Smooth muscle cell (in vitro differentiated cells): ENCODE measurements at regions not wholly inside any gene's neighbourhood (a gene's known extent, or its start where the extent isn't known, plus 50 kb on each side); places are given as distances from the start of the nearest gene placed in this dataset.

Source experiments
- DNase-seq: peaks from one replicate; lab custom pipeline; 2025; ENCODE audit not compliant: unreplicated experiment; lab: John Stamatoyannopoulos, UW
- H2AFZ ChIP-seq: fragments of 200-600 bp; sonication (generic); 2 replicates; pipeline ENCODE4 v1.6.0; 2016; ENCODE audit warnings: antibody characterized with exemption, low read depth, mild to moderate bottlenecking
- H3F3A ChIP-seq: fragments of 200-600 bp; sonication (generic); 2 replicates; pipeline ENCODE4 v1.6.0; 2017; ENCODE audit warnings: antibody characterized with exemption, low read depth
- H3K27ac ChIP-seq: fragments of 200-600 bp; sonication (generic); 2 replicates; pipeline ENCODE4 v1.5.1; 2016; ENCODE audit warnings: low read depth, mild to moderate bottlenecking
- H3K27me3 ChIP-seq: fragments of 200-600 bp; sonication (generic); 2 replicates; pipeline ENCODE4 v1.6.1; 2016; ENCODE audit warnings: low read depth, mild to moderate bottlenecking
- H3K36me3 ChIP-seq: fragments of 200-600 bp; sonication (generic); 2 replicates; pipeline ENCODE4 v1.5.1; 2016; ENCODE audit warnings: low read depth
- H3K4me1 ChIP-seq: fragments of 200-600 bp; sonication (generic); 2 replicates; pipeline ENCODE4 v1.5.1; 2016; ENCODE audit warnings: low read depth
- H3K4me2 ChIP-seq: fragments of 200-600 bp; sonication (generic); 2 replicates; pipeline ENCODE4 v1.6.0; 2016; ENCODE audit warnings: mild to moderate bottlenecking
- H3K4me3 ChIP-seq: fragments of 200-600 bp; sonication (generic); 2 replicates; pipeline ENCODE4 v1.5.1; 2016; ENCODE audit warnings: mild to moderate bottlenecking
- H3K79me2 ChIP-seq: fragments of 200-600 bp; sonication (generic); 2 replicates; pipeline ENCODE4 v1.6.0; 2016; ENCODE audit warnings: low read depth, mild to moderate bottlenecking
- H3K9ac ChIP-seq: fragments of 200-600 bp; sonication (generic); 2 replicates; pipeline ENCODE4 v1.6.0; 2016; ENCODE audit warnings: low read depth
- H3K9me3 ChIP-seq: fragments of 200-600 bp; sonication (generic); replicated peaks from 2 replicates; pipeline ENCODE4 v1.5.1; 2016; ENCODE audit warnings: low read depth
- H4K20me1 ChIP-seq: fragments of 200-600 bp; sonication (generic); 2 replicates; pipeline ENCODE4 v1.6.0; 2016; ENCODE audit warnings: low read depth
- WGBS: methylation state at CpG from one replicate; pipeline ENCODE4 v1.1.7; 2016; ENCODE audit warnings: low lambda C conversion rate; 5-methylcytosine and 5-hydroxymethylcytosine counted together
- TF ChIP-seq, protein P1 (sequence below): fragments of 200-600 bp; sonication (generic); IDR thresholded peaks from 2 replicates; pipeline ENCODE4 v1.5.1; 2017; ENCODE audit warnings: borderline replicate concordance, mild to moderate bottlenecking, antibody characterized with exemption; ENCODE audit not compliant: insufficient read depth, poor library complexity, severe bottlenecking

GRCh38 chr14:35940291-35940690 lies 114.2 kb downstream of the BRMS1L start:
- H3K9me3 ChIP-seq = no peaks in the 10 kb centered on the region
- no peak overlapping the region for H2AFZ ChIP-seq
- H3K4me3 ChIP-seq = no peak overlapping the region
- H3K27me3 ChIP-seq = peaks cover 21% of the 10 kb centered on the region
- no peaks in the 10 kb centered on the region for H4K20me1 ChIP-seq
- no peaks in the 10 kb centered on the region for H3F3A ChIP-seq
- no peak overlapping the region for H3K4me2 ChIP-seq
- H3K79me2 ChIP-seq = no peaks in the 10 kb centered on the region
- no peak overlapping the region for H3K27ac ChIP-seq
- 50% methylated on average over 4 of the region's 4 CpGs for WGBS
- TF ChIP-seq, protein P1, sequence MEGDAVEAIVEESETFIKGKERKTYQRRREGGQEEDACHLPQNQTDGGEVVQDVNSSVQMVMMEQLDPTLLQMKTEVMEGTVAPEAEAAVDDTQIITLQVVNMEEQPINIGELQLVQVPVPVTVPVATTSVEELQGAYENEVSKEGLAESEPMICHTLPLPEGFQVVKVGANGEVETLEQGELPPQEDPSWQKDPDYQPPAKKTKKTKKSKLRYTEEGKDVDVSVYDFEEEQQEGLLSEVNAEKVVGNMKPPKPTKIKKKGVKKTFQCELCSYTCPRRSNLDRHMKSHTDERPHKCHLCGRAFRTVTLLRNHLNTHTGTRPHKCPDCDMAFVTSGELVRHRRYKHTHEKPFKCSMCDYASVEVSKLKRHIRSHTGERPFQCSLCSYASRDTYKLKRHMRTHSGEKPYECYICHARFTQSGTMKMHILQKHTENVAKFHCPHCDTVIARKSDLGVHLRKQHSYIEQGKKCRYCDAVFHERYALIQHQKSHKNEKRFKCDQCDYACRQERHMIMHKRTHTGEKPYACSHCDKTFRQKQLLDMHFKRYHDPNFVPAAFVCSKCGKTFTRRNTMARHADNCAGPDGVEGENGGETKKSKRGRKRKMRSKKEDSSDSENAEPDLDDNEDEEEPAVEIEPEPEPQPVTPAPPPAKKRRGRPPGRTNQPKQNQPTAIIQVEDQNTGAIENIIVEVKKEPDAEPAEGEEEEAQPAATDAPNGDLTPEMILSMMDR = no peak
- H3K36me3 ChIP-seq = no peaks in the 10 kb centered on the region
- H3K9ac ChIP-seq = no peak overlapping the region
- no peak for DNase-seq
- H3K4me1 ChIP-seq = peaks cover 11% of the 10 kb centered on the region

GRCh38 chr14:35938770-35939169 lies 112.6 kb downstream of the BRMS1L start:
- TF ChIP-seq, protein P1 = no peak
- H3K9ac ChIP-seq = no peak overlapping the region
- H2AFZ ChIP-seq = no peak overlapping the region
- H4K20me1 ChIP-seq = no peaks in the 10 kb centered on the region
- no peaks in the 10 kb centered on the region for H3K79me2 ChIP-seq
- H3K4me3 ChIP-seq = no peak overlapping the region
- H3F3A ChIP-seq = no peaks in the 10 kb centered on the region
- no peak overlapping the region for H3K4me2 ChIP-seq
- H3K9me3 ChIP-seq = no peaks in the 10 kb centered on the region
- DNase-seq = no peak
- H3K4me1 ChIP-seq = peaks cover 11% of the 10 kb centered on the region
- no peak overlapping the region for H3K27ac ChIP-seq
- H3K27me3 ChIP-seq = peaks cover 21% of the 10 kb centered on the region
- 69% methylated on average over 2 of the region's 2 CpGs for WGBS
- no peaks in the 10 kb centered on the region for H3K36me3 ChIP-seq

DNA sequence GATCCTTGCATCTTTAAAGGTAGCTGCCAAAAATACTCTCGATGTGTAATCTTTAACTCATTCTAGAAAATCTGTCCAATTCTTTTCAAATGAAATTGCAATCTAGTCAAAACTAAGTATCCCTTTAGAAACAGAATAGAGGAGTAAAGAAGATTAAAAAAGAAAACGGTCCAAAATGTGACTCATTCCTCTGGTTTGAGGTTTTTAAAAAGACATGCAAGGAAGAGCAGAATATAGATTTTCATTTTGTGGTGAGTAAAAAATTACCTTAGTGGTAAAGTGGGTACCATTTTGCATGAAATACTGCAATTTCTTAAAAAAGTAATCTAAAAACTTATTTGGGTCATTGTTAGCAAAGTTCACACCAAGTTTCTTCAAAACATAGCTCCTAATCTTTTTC lies 108.4 kb downstream of the BRMS1L start:
- no peak overlapping the region for H3K9ac ChIP-seq
- H3K4me3 ChIP-seq = no peak overlapping the region
- no peaks in the 10 kb centered on the region for H3K79me2 ChIP-seq
- no peaks in the 10 kb centered on the region for H3F3A ChIP-seq
- no peak for DNase-seq
- TF ChIP-seq, protein P1 = no peak
- H3K9me3 ChIP-seq = no peaks in the 10 kb centered on the region
- H3K4me1 ChIP-seq = peaks cover 7% of the 10 kb centered on the region
- no peaks in the 10 kb centered on the region for H4K20me1 ChIP-seq
- H2AFZ ChIP-seq = no peak overlapping the region
- no peak overlapping the region for H3K4me2 ChIP-seq
- H3K27me3 ChIP-seq = peaks cover 21% of the 10 kb centered on the region
- WGBS = 61% methylated on average over 2 of the region's 2 CpGs
- H3K27ac ChIP-seq = no peak overlapping the region
- no peaks in the 10 kb centered on the region for H3K36me3 ChIP-seq

- Histone ChIP-seq H3K9me3 (no peaks in the 10 kb centered on the region), H3K36me3 (no peaks in the 10 kb centered on the region), H3K4me1 (no peaks in the 10 kb centered on the region), H3K27ac (no peak overlapping the region), H3K79me2 (no peaks in the 10 kb centered on the region), H3K9ac (no peak overlapping the region), H4K20me1 (no peaks in the 10 kb centered on the region), H3F3A (no peaks in the 10 kb centered on the region), H3K4me3 (no peak overlapping the region), H2AFZ (no peak overlapping the region), H3K27me3 (peaks cover 8% of the 10 kb centered on the region), H3K4me2 (no peak overlapping the region)
- DNase-seq = no peak
- WGBS = 83% methylated on average over 13 of the region's 13 CpGs
- TF ChIP-seq, protein P1 = no peak
Measured at GRCh38 chr14:35932659-35933159, 106.6 kb downstream of the BRMS1L start.
